ENCODE measurements at regions not wholly inside any gene's neighbourhood (a gene's known extent, or its start where the extent isn't known, plus 50 kb on each side); places are given as distances from the start of the nearest gene placed in this dataset.

- no peak for DNase-seq
Measured at GRCh38 chr4:157957905-157958304, 214.9 kb downstream of the GASK1B start.

GRCh38 chr4:157942017-157942416, 230.8 kb downstream of the GASK1B start:
- DNase-seq = no peak

- no peak for DNase-seq
Measured at GRCh38 chr4:157934151-157934550, 238.7 kb downstream of the GASK1B start.

- DNase-seq = no peak
Measured at GRCh38 chr4:157932936-157933335, 239.9 kb downstream of the GASK1B start.

GRCh38 chr4:157929486-157929885, 243.3 kb downstream of the GASK1B start:
- no peak for DNase-seq

GRCh38 chr4:157918036-157918832, 254.6 kb downstream of the GASK1B start:
- no peak for DNase-seq

- no peak for DNase-seq
Measured at GRCh38 chr4:157912212-157912611, 260.6 kb downstream of the GASK1B start.

GRCh38 chr4:157911662-157912061, 261.2 kb downstream of the GASK1B start:
- DNase-seq = no peak

- DNase-seq = no peak
Measured at GRCh38 chr4:157908691-157909090, 264.1 kb downstream of the GASK1B start.

GRCh38 chr4:157908031-157908430, 264.8 kb downstream of the GASK1B start:
- no peak for DNase-seq

GRCh38 chr4:157907226-157907946, 265.4 kb downstream of the GASK1B start:
- DNase-seq = no peak

GRCh38 chr4:157898836-157899605, 273.8 kb downstream of the GASK1B start:
- DNase-seq = no peak

- no peak for DNase-seq
Measured at GRCh38 chr4:157897855-157898370, 274.9 kb downstream of the GASK1B start.

- no peak for DNase-seq
Measured at GRCh38 chr4:157896726-157897125, 276.1 kb downstream of the GASK1B start.

GRCh38 chr4:157895205-157895604, 277.6 kb downstream of the GASK1B start:
- DNase-seq = no peak

- DNase-seq = no peak
Measured at GRCh38 chr4:157889788-157890187, 283.0 kb downstream of the GASK1B start.

- no peak for DNase-seq
Measured at GRCh38 chr4:157888281-157888680, 284.5 kb downstream of the GASK1B start.

- DNase-seq = no peak
Measured at GRCh38 chr4:157887316-157887715, 285.5 kb downstream of the GASK1B start.

GRCh38 chr4:157886645-157887044, 286.2 kb downstream of the GASK1B start:
- no peak for DNase-seq

GRCh38 chr4:157885811-157886210, 287.0 kb downstream of the GASK1B start:
- DNase-seq = no peak

- no peak for DNase-seq
Measured at GRCh38 chr4:157882901-157883300, 289.9 kb downstream of the GASK1B start.

GRCh38 chr4:157880761-157881160, 292.1 kb downstream of the GASK1B start:
- no peak for DNase-seq

- DNase-seq = no peak
Measured at GRCh38 chr4:157854819-157855218, 318.0 kb downstream of the GASK1B start.
